ENCODE measurements at regions not wholly inside any gene's neighbourhood (a gene's known extent, or its start where the extent isn't known, plus 50 kb on each side); places are given as distances from the start of the nearest gene placed in this dataset.

DNA sequence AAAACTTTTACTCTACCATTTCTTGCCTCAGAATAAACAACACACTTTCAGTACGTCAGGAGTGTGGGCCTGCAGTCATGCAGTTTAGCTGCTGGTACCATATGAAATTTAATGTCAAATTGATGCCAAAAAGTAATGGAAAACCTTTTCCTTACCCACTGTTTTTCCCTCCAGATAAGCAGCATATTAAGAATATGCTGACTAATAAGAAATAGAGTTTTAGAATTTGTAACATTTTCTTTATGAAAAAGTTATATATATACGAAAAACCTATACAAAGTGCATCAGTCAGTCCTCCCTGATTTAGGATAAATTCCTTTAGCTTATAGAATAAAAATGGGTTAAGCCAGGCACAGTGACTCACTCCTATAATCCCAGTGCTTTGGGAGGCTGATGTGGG is 206.8 kb upstream of the PPARGC1A start (continued):
- TF ChIP-seq, protein P1, sequence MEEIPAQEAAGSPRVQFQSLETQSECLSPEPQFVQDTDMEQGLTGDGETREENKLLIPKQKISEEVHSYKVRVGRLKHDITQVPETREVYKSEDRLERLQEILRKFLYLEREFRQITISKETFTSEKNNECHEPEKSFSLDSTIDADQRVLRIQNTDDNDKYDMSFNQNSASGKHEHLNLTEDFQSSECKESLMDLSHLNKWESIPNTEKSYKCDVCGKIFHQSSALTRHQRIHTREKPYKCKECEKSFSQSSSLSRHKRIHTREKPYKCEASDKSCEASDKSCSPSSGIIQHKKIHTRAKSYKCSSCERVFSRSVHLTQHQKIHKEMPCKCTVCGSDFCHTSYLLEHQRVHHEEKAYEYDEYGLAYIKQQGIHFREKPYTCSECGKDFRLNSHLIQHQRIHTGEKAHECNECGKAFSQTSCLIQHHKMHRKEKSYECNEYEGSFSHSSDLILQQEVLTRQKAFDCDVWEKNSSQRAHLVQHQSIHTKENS (CRISPR knock-in tag; IDR thresholded peaks at IDR 0.05), result no peak
- TF ChIP-seq GATAD2A (IDR thresholded peaks at IDR 0.05) (no peak), MEF2D (tag; conservative IDR thresholded peaks at IDR 0.05; ENCODE audit: low read depth) (no peak), MAFK (IDR thresholded peaks at IDR 0.05; ENCODE audit: low read length) (peak; percentile 36; the same call in 1 of the 2 replicates)
- TF ChIP-seq, protein P2, sequence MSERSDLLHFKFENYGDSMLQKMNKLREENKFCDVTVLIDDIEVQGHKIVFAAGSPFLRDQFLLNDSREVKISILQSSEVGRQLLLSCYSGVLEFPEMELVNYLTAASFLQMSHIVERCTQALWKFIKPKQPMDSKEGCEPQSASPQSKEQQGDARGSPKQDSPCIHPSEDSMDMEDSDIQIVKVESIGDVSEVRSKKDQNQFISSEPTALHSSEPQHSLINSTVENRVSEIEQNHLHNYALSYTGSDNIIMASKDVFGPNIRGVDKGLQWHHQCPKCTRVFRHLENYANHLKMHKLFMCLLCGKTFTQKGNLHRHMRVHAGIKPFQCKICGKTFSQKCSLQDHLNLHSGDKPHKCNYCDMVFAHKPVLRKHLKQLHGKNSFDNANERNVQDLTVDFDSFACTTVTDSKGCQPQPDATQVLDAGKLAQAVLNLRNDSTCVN (CRISPR knock-in tag; IDR thresholded peaks at IDR 0.05), result no peak

DNA sequence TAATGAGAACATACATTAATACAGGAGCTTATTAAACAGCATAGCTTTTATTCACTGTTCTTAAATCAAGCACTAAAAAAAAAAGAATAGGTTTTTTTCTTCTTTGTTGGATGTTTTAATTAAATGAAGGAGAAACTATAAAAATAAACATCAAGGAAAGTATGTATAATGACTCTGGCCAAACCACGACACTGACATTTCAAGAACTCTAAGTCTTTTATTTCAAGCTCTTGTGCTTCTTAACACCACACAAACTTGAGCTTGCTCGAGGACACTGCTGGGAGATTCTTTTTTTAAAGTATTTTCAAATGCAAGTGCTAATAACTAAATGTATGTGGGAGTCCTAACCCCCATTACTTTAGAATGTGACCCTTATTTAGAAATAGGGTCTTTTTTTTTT is 204.9 kb upstream of the PPARGC1A start:
- no peak overlapping the region for H3K4me2 ChIP-seq (ENCODE audit: insufficient read depth, low read length)
- POLR2A ChIA-PET, result no interaction called here
- ATAC-seq (no peak), DNase-seq (ENCODE audit: extremely low read depth in 1 of 4, low spot score in 3 of 4) (no peak), FAIRE-seq (no peak)
- no peaks in the 10 kb centered on the region for H3K36me3 ChIP-seq (ENCODE audit: control insufficient read depth, insufficient read depth, low read length)
- H3K4me3 ChIP-seq, result no peak overlapping the region
- in situ Hi-C loops (cut with MboI), result no loop called here
- no peaks in the 10 kb centered on the region for H3K79me2 ChIP-seq (ENCODE audit: control insufficient read depth, insufficient read depth, low read length)
- TF ChIP-seq DNMT1 (IDR thresholded peaks at IDR 0.05) (no peak), WHSC1 (IDR thresholded peaks at IDR 0.05; ENCODE audit: low read length) (no peak), CBX2 (IDR thresholded peaks at IDR 0.05; ENCODE audit: insufficient read depth, low read length, poor library complexity, severe bottlenecking) (no peak), NR2C2 (CRISPR knock-in tag; IDR thresholded peaks at IDR 0.05) (no peak), NR2C2 (tag; IDR thresholded peaks at IDR 0.05) (no peak), HSF4 (CRISPR knock-in tag; IDR thresholded peaks at IDR 0.05; ENCODE audit: borderline replicate concordance) (no peak), ZNF274 (IDR thresholded peaks at IDR 0.05; ENCODE audit: borderline replicate concordance, low read depth, low read length) (no peak), RBFOX2 (IDR thresholded peaks at IDR 0.05; ENCODE audit: low read depth, low read length) (no peak), ZSCAN32 (CRISPR knock-in tag; IDR thresholded peaks at IDR 0.05) (no peak), EZH2 (IDR thresholded peaks at IDR 0.05; ENCODE audit: borderline replicate concordance, low read depth, low read length) (no peak)
- TF ChIP-seq, protein P3, sequence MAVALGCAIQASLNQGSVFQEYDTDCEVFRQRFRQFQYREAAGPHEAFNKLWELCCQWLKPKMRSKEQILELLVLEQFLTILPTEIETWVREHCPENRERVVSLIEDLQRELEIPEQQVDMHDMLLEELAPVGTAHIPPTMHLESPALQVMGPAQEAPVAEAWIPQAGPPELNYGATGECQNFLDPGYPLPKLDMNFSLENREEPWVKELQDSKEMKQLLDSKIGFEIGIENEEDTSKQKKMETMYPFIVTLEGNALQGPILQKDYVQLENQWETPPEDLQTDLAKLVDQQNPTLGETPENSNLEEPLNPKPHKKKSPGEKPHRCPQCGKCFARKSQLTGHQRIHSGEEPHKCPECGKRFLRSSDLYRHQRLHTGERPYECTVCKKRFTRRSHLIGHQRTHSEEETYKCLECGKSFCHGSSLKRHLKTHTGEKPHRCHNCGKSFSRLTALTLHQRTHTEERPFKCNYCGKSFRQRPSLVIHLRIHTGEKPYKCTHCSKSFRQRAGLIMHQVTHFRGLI (CRISPR knock-in tag; IDR thresholded peaks at IDR 0.05), result no peak
- no peaks in the 10 kb centered on the region for H3K9me3 ChIP-seq (replicated peaks; ENCODE audit: control insufficient read depth, insufficient read depth, low read depth, low read length)
- BruUV-seq (replicated peaks), result no TSS peak
- intact Hi-C loops (cut with micrococcal nuclease), result no loop called here
- WGBS (ENCODE audit: insufficient coverage, low coverage, missing lambda C conversion rate), result 0% methylated on average over 2 of the region's 2 CpGs
- H3K27ac ChIP-seq (ENCODE audit: extremely low read depth, low read depth, low read length), result no peak overlapping the region
- no peaks in the 10 kb centered on the region for H3K9me1 ChIP-seq (ENCODE audit: control insufficient read depth, insufficient read depth, low read length)
- H3K4me1 ChIP-seq (replicated peaks in 1 of 2; ENCODE audit: control insufficient read depth in 2 of 2, insufficient read depth in 2 of 2, low read length in 2 of 2), result no peaks in the 10 kb centered on the region
- H3K9ac ChIP-seq (ENCODE audit: insufficient read depth in 1 of 2, low read depth in 2 of 2, low read length in 2 of 2), result no peak overlapping the region
- H2AFZ ChIP-seq (ENCODE audit: low read depth, low read length), result no peak overlapping the region
- no peaks in the 10 kb centered on the region for H4K20me1 ChIP-seq (replicated peaks; ENCODE audit: control insufficient read depth, insufficient read depth, low read length)
- CTCF ChIA-PET (ENCODE audit: low intra/inter-chr PET ratio), result no interaction called here
- H3K27me3 ChIP-seq (ENCODE audit: control insufficient read depth in 2 of 2, insufficient read depth in 2 of 2, low read length in 2 of 2), result no peaks in the 10 kb centered on the region
